Panc1 (cell line): ENCODE measurements at regions not wholly inside any gene's neighbourhood (a gene's known extent, or its start where the extent isn't known, plus 50 kb on each side); places are given as distances from the start of the nearest gene placed in this dataset.

ENCODE experiments used
- ATAC-seq: fragments of 200-7000 bp; cut with Tn5 transposase; 2 replicates; pipeline ENCODE4 v1.9.1; 2020; ENCODE audit warnings: mild to moderate bottlenecking, moderate library complexity
- BruUV-seq: library from RNA; stranded (reverse); fragments of 400-500 nt; replicated peaks from 2 replicates; lab custom pipeline; 2021; lab: Mats Ljungman, UMichigan
- CTCF ChIA-PET: fragments of 300-600 bp; sonication (Branson Sonifier 250); formaldehyde crosslinking; loops from one replicate; lab custom pipeline; 2022; ENCODE audit warnings: antibody characterized with exemption; lab: Charles Lee
- POLR2A ChIA-PET: fragments of 300-600 bp; sonication (Branson Sonifier 250); formaldehyde crosslinking; loops from one replicate; lab custom pipeline; 2022; ENCODE audit warnings: antibody characterized with exemption; lab: Charles Lee
- DNase-seq: peaks from one replicate; pipeline ENCODE4 v3.0.0-alpha.2; 2010; ENCODE audit warnings: low read depth, low spot score
- H3K27ac ChIP-seq: 2 replicates; pipeline ENCODE4 v1.5.1; 2011; ENCODE audit warnings: mild to moderate bottlenecking, low read length, inconsistent platforms
- H3K27me3 ChIP-seq: fragments of 200-500 bp; sonication (Bioruptor generic); 2 replicates; pipeline ENCODE4 v1.6.0; 2014; ENCODE audit warnings: low read length, inconsistent platforms; ENCODE audit not compliant: control insufficient read depth, insufficient read depth
- H3K36me3 ChIP-seq: fragments of 200-500 bp; sonication (Bioruptor generic); 2 replicates; pipeline ENCODE4 v1.5.1; 2014; ENCODE audit warnings: inconsistent platforms, mild to moderate bottlenecking, low read length, moderate library complexity; ENCODE audit not compliant: control insufficient read depth, insufficient read depth
- H3K4me1 ChIP-seq: 2 replicates; pipeline ENCODE4 v1.5.1; 2011; ENCODE audit warnings: inconsistent platforms, mild to moderate bottlenecking, low read length, moderate library complexity; ENCODE audit not compliant: control insufficient read depth, insufficient read depth
- H3K4me3 ChIP-seq, 2 experiments: 2 replicates each; pipeline ENCODE4 v1.5.1; 2011 to 2012; ENCODE audit warnings: low read depth in 2 of 2, low read length in 2 of 2, mild to moderate bottlenecking in 2 of 2, inconsistent platforms in 1 of 2, moderate library complexity in 1 of 2
- H3K9me3 ChIP-seq: fragments of 200-500 bp; sonication (Bioruptor generic); 2 replicates; pipeline ENCODE4 v1.5.1; 2014; ENCODE audit warnings: low read depth, mild to moderate bottlenecking, inconsistent platforms, low read length, moderate library complexity; ENCODE audit not compliant: control insufficient read depth, insufficient read depth
- POLR2AphosphoS5 ChIP-seq: IDR thresholded peaks from 2 replicates; pipeline ENCODE4 v1.6.1; 2012; ENCODE audit warnings: mild to moderate bottlenecking, low read depth, low read length, moderate library complexity
- REST ChIP-seq, 2 experiments: IDR thresholded peaks; 2 replicates each; pipeline ENCODE4 v1.6.1; 2011 to 2012; ENCODE audit warnings: low read depth in 2 of 2, control low read depth in 1 of 2, low read length in 1 of 2, mild to moderate bottlenecking in 1 of 2, moderate library complexity in 1 of 2; ENCODE audit not compliant: insufficient read depth in 1 of 2
- SIN3A ChIP-seq: IDR thresholded peaks from 2 replicates; pipeline ENCODE4 v1.6.1; 2012; ENCODE audit warnings: low read depth, mild to moderate bottlenecking, low read length, moderate library complexity, borderline replicate concordance; ENCODE audit not compliant: insufficient read depth
- TCF7L2 ChIP-seq: IDR thresholded peaks from 2 replicates; pipeline ENCODE4 v1.6.1; 2011; ENCODE audit warnings: mild to moderate bottlenecking, low read depth, low read length, inconsistent platforms
- in situ Hi-C: cut with HindIII; loops from 2 replicates; pipeline ENCODE4 v1.10.0; 2016; ENCODE audit warnings: low sequenced_read_pairs, low pct_unique_long_range_greater_than_20kb
- intact Hi-C: fragments of 100-400 bp; cut with micrococcal nuclease; formaldehyde crosslinking; loops from one replicate; pipeline ENCODE4 v1.10.0; 2022; ENCODE audit not compliant: unreplicated experiment
- TF ChIP-seq, protein P1 (sequence below): fragments of 450-650 bp; IDR thresholded peaks from 2 replicates; pipeline ENCODE4 v1.5.1; 2017; ENCODE audit warnings: mild to moderate bottlenecking

- no peak overlapping the region for H3K4me3 ChIP-seq
- H3K27ac ChIP-seq, result no peak overlapping the region
- H3K9me3 ChIP-seq, result no peaks in the 10 kb centered on the region
- H3K36me3 ChIP-seq, result no peaks in the 10 kb centered on the region
- ChIA-PET CTCF (interaction anchor here (0.6 kb wide), 1 partner anchor 621 kb away, joined by 3 read pairs; no protein-coding TSS in a partner anchor), POLR2A (no interaction called here)
- intact Hi-C loops (no loop called here), in situ Hi-C loops (no loop called here)
- ATAC-seq (no peak), DNase-seq (no peak)
- BruUV-seq, result no TSS peak
- H3K4me1 ChIP-seq, result no peaks in the 10 kb centered on the region
- TF ChIP-seq TCF7L2, result no peak
- TF ChIP-seq, protein P1, sequence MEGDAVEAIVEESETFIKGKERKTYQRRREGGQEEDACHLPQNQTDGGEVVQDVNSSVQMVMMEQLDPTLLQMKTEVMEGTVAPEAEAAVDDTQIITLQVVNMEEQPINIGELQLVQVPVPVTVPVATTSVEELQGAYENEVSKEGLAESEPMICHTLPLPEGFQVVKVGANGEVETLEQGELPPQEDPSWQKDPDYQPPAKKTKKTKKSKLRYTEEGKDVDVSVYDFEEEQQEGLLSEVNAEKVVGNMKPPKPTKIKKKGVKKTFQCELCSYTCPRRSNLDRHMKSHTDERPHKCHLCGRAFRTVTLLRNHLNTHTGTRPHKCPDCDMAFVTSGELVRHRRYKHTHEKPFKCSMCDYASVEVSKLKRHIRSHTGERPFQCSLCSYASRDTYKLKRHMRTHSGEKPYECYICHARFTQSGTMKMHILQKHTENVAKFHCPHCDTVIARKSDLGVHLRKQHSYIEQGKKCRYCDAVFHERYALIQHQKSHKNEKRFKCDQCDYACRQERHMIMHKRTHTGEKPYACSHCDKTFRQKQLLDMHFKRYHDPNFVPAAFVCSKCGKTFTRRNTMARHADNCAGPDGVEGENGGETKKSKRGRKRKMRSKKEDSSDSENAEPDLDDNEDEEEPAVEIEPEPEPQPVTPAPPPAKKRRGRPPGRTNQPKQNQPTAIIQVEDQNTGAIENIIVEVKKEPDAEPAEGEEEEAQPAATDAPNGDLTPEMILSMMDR, result peak; percentile 50
- no peaks in the 10 kb centered on the region for H3K27me3 ChIP-seq
Measured at GRCh38 chr3:31448035-31448881, 84.5 kb upstream of the STT3B start.

GRCh38 chr3:31448882-31449243 is 83.9 kb upstream of the STT3B start:
- DNase-seq (no peak), ATAC-seq (no peak)
- in situ Hi-C loops, result no loop called here
- intact Hi-C loops, result no loop called here
- H3K27ac ChIP-seq, result no peak overlapping the region
- ChIA-PET POLR2A (no interaction called here), CTCF (no interaction called here)
- H3K4me3 ChIP-seq, result no peak overlapping the region
- H3K27me3 ChIP-seq, result no peaks in the 10 kb centered on the region
- no peaks in the 10 kb centered on the region for H3K9me3 ChIP-seq
- no TSS peak for BruUV-seq
- TF ChIP-seq POLR2AphosphoS5 (no peak), SIN3A (no peak), TCF7L2 (no peak), REST (IDR thresholded peaks at IDR 0.05; ENCODE audit: insufficient read depth in 1 of 2, low read depth in 2 of 2, low read length in 1 of 2) (no peak)
- TF ChIP-seq, protein P1, result no peak; the same call in 1 of the 2 replicates
- no peaks in the 10 kb centered on the region for H3K4me1 ChIP-seq
- no peaks in the 10 kb centered on the region for H3K36me3 ChIP-seq
